HEK293T (cell line): ENCODE measurements at regions not wholly inside any gene's neighbourhood (a gene's known extent, or its start where the extent isn't known, plus 50 kb on each side); places are given as distances from the start of the nearest gene placed in this dataset.

Experiments
- FOXA1 ChIP-seq: fragments of 450-650 bp; IDR thresholded peaks from 2 replicates; pipeline ENCODE4 v1.6.1; 2016; ENCODE audit warnings: mild to moderate bottlenecking
- TARDBP ChIP-seq: fragments of 450-650 bp; IDR thresholded peaks from 2 replicates; pipeline ENCODE4 v1.6.1; 2016

- no peak for TF ChIP-seq TARDBP
- TF ChIP-seq FOXA1 = no peak
Measured at GRCh38 chr3:161975201-161975600, 478.6 kb downstream of the OTOL1 start.
